ENCODE measurements at regions not wholly inside any gene's neighbourhood (a gene's known extent, or its start where the extent isn't known, plus 50 kb on each side); places are given as distances from the start of the nearest gene placed in this dataset.
"Not testable (repeated sequence)": the region's sequence is repeated elsewhere in the genome, so short reads cannot be mapped to it uniquely, and the experiment has no call there.

DNA sequence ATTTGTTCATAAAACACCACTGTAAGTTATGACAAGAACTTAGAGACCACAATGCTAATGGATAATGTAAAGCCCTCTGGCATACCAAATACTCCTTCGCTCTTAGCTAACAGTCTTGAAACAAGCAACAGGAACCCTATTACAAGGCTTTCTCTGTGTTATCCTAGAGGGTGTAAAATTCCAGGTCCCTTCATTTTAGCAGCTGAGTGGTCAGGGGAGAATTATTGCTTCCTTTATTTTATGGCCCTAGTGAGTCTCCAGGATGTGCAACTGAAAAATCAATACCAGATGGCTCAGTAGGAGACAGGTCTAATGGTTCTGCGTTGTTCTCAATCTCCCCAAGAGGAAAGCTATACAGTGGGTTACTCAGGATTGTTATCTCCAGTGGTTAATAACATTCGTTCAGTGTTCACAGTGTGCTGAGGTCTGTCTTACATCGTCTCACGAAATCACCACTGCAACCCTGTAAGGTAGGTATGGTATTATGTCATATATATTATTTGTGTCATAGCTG, 172.7 kb upstream of the CNOT2 start:
- no peak for DNase-seq

GRCh38 chr12:70074510-70074909, 168.7 kb upstream of the CNOT2 start:
- no peak for DNase-seq

- no peak for DNase-seq
Observed at GRCh38 chr12:70077441-70077840, 165.8 kb upstream of the CNOT2 start.

DNA sequence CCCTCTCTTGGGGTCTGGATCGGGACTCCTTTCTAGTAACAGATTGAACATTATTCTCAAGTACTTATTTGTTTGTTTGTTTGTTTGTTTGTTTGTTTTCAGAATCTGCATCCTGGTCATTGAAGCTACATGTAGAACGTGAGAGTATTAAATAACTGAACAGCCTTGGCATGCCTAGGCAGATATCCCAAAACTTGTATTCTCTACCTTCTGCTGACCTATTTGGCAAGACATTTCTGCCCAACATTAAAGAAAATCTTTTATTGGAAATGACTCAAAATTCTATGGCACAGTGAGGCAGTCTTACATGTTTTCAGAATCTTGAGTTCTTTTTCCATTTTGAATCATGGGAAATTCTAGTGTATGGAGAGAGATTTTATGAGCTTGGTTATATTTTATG, 165.1 kb upstream of the CNOT2 start:
- DNase-seq: no peak

DNA sequence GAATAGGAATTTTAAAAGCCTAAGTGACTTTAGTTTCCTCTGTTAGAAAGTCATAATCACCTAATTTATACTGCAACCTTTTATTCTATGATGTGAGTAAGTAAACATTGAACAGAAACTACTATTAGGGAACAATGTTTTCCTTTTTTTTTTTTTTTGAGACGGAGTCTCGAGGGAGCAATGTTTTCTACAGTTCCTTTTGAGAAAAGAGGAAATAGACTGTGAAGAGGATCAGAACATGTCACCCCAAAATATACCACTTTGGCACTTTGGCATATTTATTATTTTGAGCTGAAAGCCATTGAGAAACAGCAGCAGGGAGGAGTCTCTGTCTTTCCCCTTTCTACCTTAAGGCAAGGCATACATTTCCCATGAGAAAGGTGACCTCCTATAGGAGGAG, 162.7 kb upstream of the CNOT2 start:
- DNase-seq: no peak

- DNase-seq: no peak
Observed at GRCh38 chr12:70082997-70083676, 160.1 kb upstream of the CNOT2 start.

- no peak for DNase-seq
Observed at GRCh38 chr12:70083677-70084020, 159.6 kb upstream of the CNOT2 start.

GRCh38 chr12:70086372-70086771, 156.9 kb upstream of the CNOT2 start:
- not testable (repeated sequence) for DNase-seq

GRCh38 chr12:70091021-70091521, 152.2 kb upstream of the CNOT2 start:
- no peak for DNase-seq

- no peak for DNase-seq
Observed at GRCh38 chr12:70094467-70094866, 148.8 kb upstream of the CNOT2 start.

GRCh38 chr12:70096759-70097410, 146.3 kb upstream of the CNOT2 start:
- DNase-seq: no peak

- no peak for DNase-seq
Observed at GRCh38 chr12:70101064-70101463, 142.2 kb upstream of the CNOT2 start.

- no peak for DNase-seq
Observed at GRCh38 chr12:70106347-70106746, 136.9 kb upstream of the CNOT2 start.

DNA sequence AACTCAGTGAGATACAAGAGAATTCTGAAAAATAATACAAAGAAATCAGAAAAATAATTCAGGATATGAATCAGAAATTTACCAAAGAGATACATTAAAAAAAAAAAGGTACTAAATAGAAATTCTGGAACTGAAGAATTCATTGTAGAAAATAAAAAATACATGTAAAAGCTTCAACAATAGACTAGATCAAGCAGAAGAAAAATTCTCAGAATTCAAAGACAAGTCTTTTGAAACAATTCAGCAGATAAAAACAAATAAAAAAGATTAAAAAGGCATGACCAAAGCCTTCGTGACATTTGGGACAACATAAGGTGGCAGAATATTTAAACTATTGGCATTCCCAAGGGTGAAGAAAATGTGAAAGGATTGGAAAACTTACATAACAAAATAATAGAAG, 133.1 kb upstream of the CNOT2 start:
- no peak for DNase-seq

DNA sequence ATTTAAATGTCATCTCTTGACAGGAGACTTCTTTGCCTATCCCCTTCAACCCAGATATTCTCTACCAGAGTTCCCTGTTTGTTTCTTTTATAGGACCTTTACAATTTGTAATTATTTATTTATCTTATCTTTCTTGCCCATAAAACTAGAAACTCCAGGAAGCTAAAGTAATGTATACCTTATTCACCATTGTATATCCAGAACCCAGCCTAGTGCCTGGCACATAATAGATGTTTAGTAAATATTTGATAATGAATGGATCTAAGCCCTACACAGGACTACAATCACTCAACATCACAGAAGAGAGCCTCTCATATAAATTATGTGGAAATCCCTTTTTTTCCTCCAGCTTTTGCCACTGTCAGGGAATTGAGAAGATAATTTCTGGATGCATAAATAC, 125.6 kb upstream of the CNOT2 start:
- DNase-seq: no peak

DNA sequence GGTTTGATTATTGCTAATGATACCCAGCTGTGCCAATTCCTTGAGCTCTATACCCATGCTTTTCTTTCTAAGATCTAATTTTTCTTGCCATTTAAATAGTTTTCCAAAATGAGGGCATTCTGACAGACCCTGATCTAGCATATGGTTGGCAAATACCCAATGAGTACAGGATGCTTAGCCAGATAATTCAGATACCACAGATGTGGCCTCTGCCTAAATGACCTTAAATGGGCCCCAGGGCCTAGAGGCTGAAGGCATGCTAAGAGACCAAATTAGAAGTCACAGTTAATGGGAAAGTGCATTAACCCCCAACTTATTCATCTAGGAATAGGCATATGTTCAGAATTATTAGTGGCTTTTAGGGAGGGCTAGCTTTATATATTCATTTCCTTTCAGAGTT, 122.3 kb upstream of the CNOT2 start:
- peak; percentile 76 for DNase-seq

DNA sequence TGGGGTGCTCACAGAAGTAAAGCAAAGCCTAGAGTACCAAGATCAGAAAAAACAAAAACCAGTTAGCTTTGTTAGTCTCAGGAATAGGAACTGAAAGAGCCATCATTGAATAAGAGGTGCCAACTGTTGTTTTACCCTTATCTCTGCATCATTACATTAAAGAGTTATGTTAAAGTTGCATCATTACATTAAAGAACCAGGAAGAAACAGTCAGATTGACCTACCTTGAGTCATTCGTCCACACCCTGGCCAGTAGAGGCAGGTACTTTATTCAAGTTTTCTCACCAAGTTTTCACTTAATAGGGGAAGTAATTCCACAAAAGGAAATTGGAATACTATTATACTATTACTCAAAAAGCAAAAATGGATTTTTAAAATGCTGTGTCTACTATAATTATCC, 121.7 kb upstream of the CNOT2 start:
- DNase-seq: no peak

DNA sequence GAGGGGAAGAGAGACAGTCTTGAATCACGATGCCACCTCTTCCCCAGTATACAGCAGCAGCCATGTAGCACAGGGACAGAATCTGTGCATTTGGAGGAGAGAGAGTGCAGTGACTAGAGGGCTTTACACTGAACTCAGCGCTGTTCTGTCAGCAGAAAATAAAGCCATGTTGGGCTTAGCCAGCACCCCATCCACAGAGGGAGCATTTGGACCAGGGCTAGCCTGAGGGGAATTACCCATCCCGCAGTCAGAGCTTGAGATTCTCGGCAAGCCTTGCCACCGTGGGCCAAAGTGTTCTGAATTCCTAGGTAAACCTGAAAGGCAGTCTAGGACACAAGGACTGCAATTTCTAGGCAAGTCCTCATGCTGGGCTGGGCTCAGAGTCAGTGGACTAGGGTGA, 120.4 kb upstream of the CNOT2 start:
- DNase-seq: no peak

GRCh38 chr12:70149013-70149412, 94.2 kb upstream of the CNOT2 start:
- no peak for DNase-seq

DNA sequence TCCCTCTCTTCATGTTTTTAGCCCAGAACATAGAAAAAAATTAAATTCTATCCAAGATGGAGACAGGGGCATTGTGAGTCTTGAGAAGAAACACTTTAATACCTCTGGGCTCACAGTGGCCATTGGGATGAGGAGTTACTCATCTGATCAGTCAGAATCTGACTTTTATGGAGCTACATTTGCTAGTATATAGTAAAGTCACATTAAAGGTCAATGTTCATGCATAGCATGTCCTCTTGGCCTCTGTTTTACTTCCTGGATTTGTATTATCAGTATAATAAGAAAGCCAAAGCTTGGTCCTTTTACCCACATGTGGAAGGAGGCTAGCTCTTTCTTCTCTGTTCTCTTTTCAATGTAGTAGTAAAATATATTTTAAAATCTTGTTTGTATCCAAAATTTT, 93.6 kb upstream of the CNOT2 start:
- DNase-seq: no peak

DNA sequence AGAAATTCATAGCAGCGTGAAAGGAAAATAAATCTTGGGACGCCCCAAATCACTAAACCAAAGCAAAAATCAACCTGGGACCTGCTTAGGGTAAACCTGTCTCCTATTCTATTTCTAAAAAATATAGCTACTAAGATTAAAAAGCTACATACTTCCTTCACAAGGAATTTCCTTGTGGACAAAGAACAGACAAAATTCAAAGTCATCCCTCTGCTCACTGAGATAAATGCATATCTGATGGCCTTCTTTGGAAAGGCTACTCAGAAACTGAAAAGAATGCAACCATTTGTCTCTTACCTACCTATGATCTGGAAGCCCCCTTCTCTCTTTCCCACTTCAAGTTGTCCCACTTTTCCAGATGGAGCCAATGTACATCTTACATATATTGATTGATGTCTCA, 93.0 kb upstream of the CNOT2 start:
- DNase-seq: no peak

DNA sequence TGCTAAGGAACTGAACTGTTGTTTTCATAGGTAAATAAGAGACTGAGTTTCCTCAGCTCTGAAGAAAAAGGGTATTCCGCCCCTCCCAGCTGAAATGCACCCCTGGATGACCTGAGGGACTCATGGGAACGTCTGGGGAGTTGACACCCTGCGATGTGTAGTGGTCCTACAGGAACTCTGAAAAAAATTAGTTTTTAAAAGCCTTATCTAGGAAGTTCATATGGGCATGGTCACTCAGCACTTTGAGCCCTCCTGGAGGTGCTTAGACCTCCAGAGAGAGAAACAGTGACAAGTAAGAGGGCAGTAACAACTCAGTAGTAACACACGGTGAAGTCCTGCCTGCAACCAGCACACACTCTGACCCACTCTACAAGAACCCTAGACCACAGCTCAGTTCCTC, 91.2 kb upstream of the CNOT2 start:
- DNase-seq: no peak

GRCh38 chr12:70154087-70154638, 89.1 kb upstream of the CNOT2 start:
- no peak for DNase-seq

DNA sequence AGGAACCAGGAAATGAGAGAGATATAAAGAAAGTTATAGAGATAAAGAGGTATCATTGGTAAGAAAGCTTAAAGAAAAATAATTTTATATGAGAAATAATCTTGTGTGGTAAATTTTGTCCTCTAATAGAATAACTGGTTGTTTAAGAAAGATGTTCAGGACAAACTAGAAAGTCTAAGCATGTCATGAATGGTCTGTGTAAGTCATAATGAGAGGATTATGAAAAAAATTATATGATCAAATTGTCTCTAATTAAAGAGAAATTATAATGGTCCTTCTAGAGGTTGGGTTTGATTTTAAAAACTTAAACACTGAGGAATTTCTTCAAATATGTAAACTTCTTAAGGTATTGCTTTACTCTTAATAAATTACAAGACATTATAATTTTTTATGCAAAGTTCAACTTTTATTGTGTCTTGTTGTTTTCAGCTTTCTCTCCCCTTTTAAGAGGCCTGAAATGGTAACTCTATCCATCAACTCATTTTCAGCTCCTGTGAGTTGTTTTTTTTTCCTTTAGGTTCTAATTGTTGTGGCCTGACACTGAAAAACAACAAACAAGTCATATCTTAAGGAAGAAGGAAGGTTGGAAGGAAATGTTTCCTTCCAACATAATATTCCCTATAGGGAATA, 88.2 kb upstream of the CNOT2 start:
- DNase-seq: peak; percentile 15
